HepG2 (cell line): ENCODE measurements at regions not wholly inside any gene's neighbourhood (a gene's known extent, or its start where the extent isn't known, plus 50 kb on each side); places are given as distances from the start of the nearest gene placed in this dataset.

Experiments used
- ATAC-seq: fragments of 200-7000 bp; cut with Tn5 transposase; 3 replicates; pipeline ENCODE4 v1.9.1; 2020; ENCODE audit warnings: mild to moderate bottlenecking, moderate library complexity
- BruUV-seq: library from RNA; stranded (reverse); fragments of 400-500 nt; replicated peaks from 2 replicates; lab custom pipeline; 2021; lab: Mats Ljungman, UMichigan
- CTCF ChIA-PET: fragments of 300-600 bp; formaldehyde crosslinking; extraction: SDS; loops from one replicate; lab custom pipeline; 2021; ENCODE audit warnings: low total read pairs, inconsistent platforms, low intra/inter-chr PET ratio; lab: Yijun Ruan, JAX
- POLR2A ChIA-PET: fragments of 350-600 bp; sonication (Branson Sonifier 250); formaldehyde crosslinking; loops from one replicate; lab custom pipeline; 2020; ENCODE audit warnings: antibody characterized with exemption, inconsistent platforms; lab: Yijun Ruan, JAX
- DNase-seq: peaks from one replicate; pipeline ENCODE4 v3.0.0-alpha.2; 2015; ENCODE audit warnings: low spot score
- FAIRE-seq: peaks from 3 replicates; lab custom pipeline; 2011; peaks lifted over from hg19 to GRCh38; lab: Jason Lieb, UNC
- H2AFZ ChIP-seq: one replicate; pipeline ENCODE4 v1.6.1; 2011; ENCODE audit warnings: low read length, inconsistent platforms
- H3K27ac ChIP-seq: fragments of 300-600 bp; 3 replicates; pipeline ENCODE4 v1.8.0; 2011; ENCODE audit warnings: mixed run types, mild to moderate bottlenecking, mixed read lengths, low read length, inconsistent platforms; ENCODE audit not compliant: insufficient read depth; ENCODE audit errors: extremely low read length
- H3K27me3 ChIP-seq, 2 experiments: fragments of 200-600 bp in 1 of 2; 2 replicates in 1 of 2; 3 replicates in 1 of 2; pipeline versions ENCODE4 v1.6.0 to v1.8.0; 2011; ENCODE audit warnings: low read length in 2 of 2, mild to moderate bottlenecking in 2 of 2, moderate library complexity in 2 of 2, inconsistent platforms in 1 of 2; ENCODE audit not compliant: insufficient read depth in 2 of 2, control insufficient read depth in 1 of 2
- H3K36me3 ChIP-seq, 2 experiments: fragments of 200-600 bp in 1 of 2; replicated peaks in 1 of 2; 2 replicates in 1 of 2; 3 replicates in 1 of 2; pipeline versions ENCODE4 v1.5.1 to v1.8.0; 2011; ENCODE audit warnings: low read length in 2 of 2, inconsistent platforms in 1 of 2; ENCODE audit not compliant: insufficient read depth in 2 of 2, control insufficient read depth in 1 of 2
- H3K4me1 ChIP-seq: 2 replicates; pipeline ENCODE4 v1.5.1; 2012; ENCODE audit warnings: low read length, inconsistent platforms; ENCODE audit not compliant: insufficient read depth
- H3K4me2 ChIP-seq: 2 replicates; pipeline ENCODE4 v1.6.0; 2011; ENCODE audit warnings: low read depth, low read length, inconsistent platforms
- H3K4me3 ChIP-seq, 3 experiments: fragments of 200-600 bp in 1 of 3; sonication (generic), shearing (Covaris generic) in 1 of 3; replicated peaks in 1 of 3; 2 replicates each; pipeline ENCODE4 v1.5.1; 2011 to 2016; ENCODE audit warnings: low read length in 3 of 3, inconsistent platforms in 2 of 3, low read depth in 2 of 3, mild to moderate bottlenecking in 2 of 3, control low read depth in 1 of 3, mixed read lengths in 1 of 3; ENCODE audit not compliant: insufficient read depth in 1 of 3
- H3K79me2 ChIP-seq: one replicate; pipeline ENCODE4 v1.6.1; 2011; ENCODE audit warnings: low read length, inconsistent platforms; ENCODE audit not compliant: insufficient read depth
- H3K9ac ChIP-seq: 2 replicates; pipeline ENCODE4 v1.6.0; 2011; ENCODE audit warnings: mild to moderate bottlenecking, low read depth, low read length, inconsistent platforms; ENCODE audit not compliant: insufficient read depth
- H3K9me3 ChIP-seq: 2 replicates; pipeline ENCODE4 v1.5.1; 2012; ENCODE audit warnings: mild to moderate bottlenecking, low read length
- H4K20me1 ChIP-seq: 2 replicates; pipeline ENCODE4 v1.6.0; 2011; ENCODE audit warnings: inconsistent platforms, mild to moderate bottlenecking, low read length, moderate library complexity; ENCODE audit not compliant: insufficient read depth
- CREB1 ChIP-seq, 2 experiments: fragments of 450-650 bp in 1 of 2; IDR thresholded peaks; 2 replicates each; pipeline ENCODE4 v1.6.1; 2016 to 2017; ENCODE audit warnings: control low read depth in 1 of 2, mild to moderate bottlenecking in 1 of 2, missing compliant biosample characterization in 1 of 2, missing genetic modification characterization in 1 of 2
- KDM3A ChIP-seq: IDR thresholded peaks from 2 replicates; pipeline ENCODE4 v1.6.1; 2018; ENCODE audit warnings: low read depth, missing compliant biosample characterization
- ZBTB1 ChIP-seq: sonication (generic); formaldehyde crosslinking; IDR thresholded peaks from 2 replicates; pipeline ENCODE4 v1.4.0; 2020; ENCODE audit warnings: missing genetic modification reagents, borderline replicate concordance
- ZBTB8A ChIP-seq: sonication (generic); formaldehyde crosslinking; IDR thresholded peaks from 2 replicates; pipeline ENCODE4 v1.4.0; 2020; ENCODE audit warnings: mild to moderate bottlenecking, low read depth, missing genetic modification reagents, borderline replicate concordance
- ZFP36L1 ChIP-seq: sonication (generic); formaldehyde crosslinking; IDR thresholded peaks from 2 replicates; pipeline ENCODE4 v1.8.0; 2022; ENCODE audit warnings: mild to moderate bottlenecking, missing genetic modification reagents, moderate library complexity
- ZNF644 ChIP-seq: IDR thresholded peaks from 2 replicates; pipeline ENCODE4 v1.6.1; 2016; ENCODE audit warnings: low read depth
- ZNF761 ChIP-seq: sonication (generic); formaldehyde crosslinking; conservative IDR thresholded peaks from 2 replicates; pipeline ENCODE4 v1.4.0; 2020; ENCODE audit warnings: mild to moderate bottlenecking, missing genetic modification reagents
- ZNF781 ChIP-seq: sonication (generic); formaldehyde crosslinking; IDR thresholded peaks from 2 replicates; pipeline ENCODE4 v1.5.1; 2020; ENCODE audit warnings: borderline replicate concordance, mild to moderate bottlenecking, missing genetic modification reagents; ENCODE audit errors: not compliant biosample characterization
- WGBS: methylation state at CpG from one replicate; pipeline ENCODE4 v1.1.6; 2017; ENCODE audit warnings: low lambda C conversion rate; 5-methylcytosine and 5-hydroxymethylcytosine counted together
- in situ Hi-C: cut with HindIII; loops from 2 replicates; pipeline ENCODE4 v1.10.0; 2017; ENCODE audit warnings: low pct_unique_long_range_greater_than_20kb; ENCODE audit not compliant: extremely low pct_ligation_motif_present
- intact Hi-C: fragments of 100-400 bp; cut with micrococcal nuclease; formaldehyde crosslinking; loops from one replicate; pipeline ENCODE4 v1.10.0; 2022; ENCODE audit not compliant: unreplicated experiment
- TF ChIP-seq, protein P1 (sequence below): sonication (generic); formaldehyde crosslinking; IDR thresholded peaks from 2 replicates; pipeline ENCODE4 v1.4.0; 2020; ENCODE audit warnings: missing genetic modification reagents

DNA sequence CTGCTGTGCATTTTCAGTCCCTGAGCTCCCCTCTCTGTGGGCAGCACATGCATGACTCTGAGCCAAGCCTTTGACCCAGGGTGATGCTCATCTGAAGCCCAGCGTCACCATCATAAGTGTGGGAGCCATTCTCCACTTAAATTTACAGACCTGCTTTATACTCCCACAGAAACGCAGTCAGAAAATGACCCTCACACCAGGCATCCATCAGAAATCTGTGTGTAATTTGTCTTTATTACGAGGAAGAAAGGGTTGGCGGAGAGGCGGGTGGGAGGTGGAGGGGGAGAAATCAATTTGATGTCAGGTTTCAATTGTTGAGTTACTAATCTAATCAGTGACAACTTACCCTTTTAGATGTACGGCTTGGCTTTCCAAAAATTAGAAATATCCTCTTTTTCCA, 353.6 kb downstream of the MAFB start:
- TF ChIP-seq CREB1 (IDR thresholded peaks at IDR 0.05) (0 out of 2 replicates have a peak, but pooled peaks have one; percentile 4), CREB1 (CRISPR knock-in tag; IDR thresholded peaks at IDR 0.05) (no peak), ZNF644 (no peak)

GRCh38 chr20:40333591-40333990, 355.4 kb downstream of the MAFB start:
- H3K4me1 ChIP-seq: no peaks in the 10 kb centered on the region
- ATAC-seq (no peak), DNase-seq (no peak), FAIRE-seq (no peak)
- BruUV-seq: no TSS peak
- H3K4me3 ChIP-seq: no peak overlapping the region
- no peaks in the 10 kb centered on the region for H4K20me1 ChIP-seq
- ChIA-PET POLR2A (no interaction called here), CTCF (no interaction called here)
- in situ Hi-C loops (no loop called here), intact Hi-C loops (no loop called here)
- no peak overlapping the region for H3K4me2 ChIP-seq
- no peaks in the 10 kb centered on the region for H3K9me3 ChIP-seq
- no peaks in the 10 kb centered on the region for H3K27me3 ChIP-seq
- H3K27ac ChIP-seq: no peak overlapping the region
- no peak overlapping the region for H2AFZ ChIP-seq
- 2% methylated on average over 2 of the region's 2 CpGs for WGBS
- no peaks in the 10 kb centered on the region for H3K79me2 ChIP-seq
- no peaks in the 10 kb centered on the region for H3K36me3 ChIP-seq
- no peak overlapping the region for H3K9ac ChIP-seq
- TF ChIP-seq ZNF781 (no peak), ZNF761 (no peak), ZFP36L1 (CRISPR knock-in tag) (no peak), ZBTB1 (CRISPR knock-in tag) (no peak), KDM3A (CRISPR knock-in tag) (no peak), ZBTB8A (no peak)
- TF ChIP-seq, protein P1, sequence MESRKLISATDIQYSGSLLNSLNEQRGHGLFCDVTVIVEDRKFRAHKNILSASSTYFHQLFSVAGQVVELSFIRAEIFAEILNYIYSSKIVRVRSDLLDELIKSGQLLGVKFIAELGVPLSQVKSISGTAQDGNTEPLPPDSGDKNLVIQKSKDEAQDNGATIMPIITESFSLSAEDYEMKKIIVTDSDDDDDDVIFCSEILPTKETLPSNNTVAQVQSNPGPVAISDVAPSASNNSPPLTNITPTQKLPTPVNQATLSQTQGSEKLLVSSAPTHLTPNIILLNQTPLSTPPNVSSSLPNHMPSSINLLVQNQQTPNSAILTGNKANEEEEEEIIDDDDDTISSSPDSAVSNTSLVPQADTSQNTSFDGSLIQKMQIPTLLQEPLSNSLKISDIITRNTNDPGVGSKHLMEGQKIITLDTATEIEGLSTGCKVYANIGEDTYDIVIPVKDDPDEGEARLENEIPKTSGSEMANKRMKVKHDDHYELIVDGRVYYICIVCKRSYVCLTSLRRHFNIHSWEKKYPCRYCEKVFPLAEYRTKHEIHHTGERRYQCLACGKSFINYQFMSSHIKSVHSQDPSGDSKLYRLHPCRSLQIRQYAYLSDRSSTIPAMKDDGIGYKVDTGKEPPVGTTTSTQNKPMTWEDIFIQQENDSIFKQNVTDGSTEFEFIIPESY: no peak

More for the DNA sequence above, 353.6 kb downstream of the MAFB start:
- ATAC-seq (no peak), FAIRE-seq (no peak), DNase-seq (no peak)
- CTCF ChIA-PET: no interaction called here
- Histone ChIP-seq H3K9ac (no peak overlapping the region), H3K27me3 (no peaks in the 10 kb centered on the region), H3K4me3 (no peak overlapping the region), H4K20me1 (no peaks in the 10 kb centered on the region), H2AFZ (no peak overlapping the region), H3K4me1 (no peaks in the 10 kb centered on the region), H3K4me2 (no peak overlapping the region), H3K9me3 (peaks cover 4% of the 10 kb centered on the region; the same call in 1 of the 2 replicates), H3K27ac (no peak overlapping the region), H3K36me3 (no peaks in the 10 kb centered on the region), H3K79me2 (no peaks in the 10 kb centered on the region)
- 8% methylated on average over 6 of the region's 6 CpGs for WGBS
- POLR2A ChIA-PET: no interaction called here
- in situ Hi-C loops: no loop called here
- BruUV-seq: no TSS peak
- intact Hi-C loops: no loop called here
